ENCODE measurements at regions not wholly inside any gene's neighbourhood (a gene's known extent, or its start where the extent isn't known, plus 50 kb on each side); places are given as distances from the start of the nearest gene placed in this dataset.

- no peak for TF ChIP-seq POLR2AphosphoS5 (IDR thresholded peaks at IDR 0.05)
- TF ChIP-seq CTCF (IDR thresholded peaks at IDR 0.05): no peak
Measured at GRCh38 chr10:28765641-28766040, 88.3 kb downstream of the BAMBI start.

Measured in stomach (tissue), 4 donors.